SK-N-SH (cell line): ENCODE measurements at regions not wholly inside any gene's neighbourhood (a gene's known extent, or its start where the extent isn't known, plus 50 kb on each side); places are given as distances from the start of the nearest gene placed in this dataset.

ENCODE experiments used
- CTCF ChIP-seq: fragments of 200-600 bp; sonication (generic); IDR thresholded peaks from 2 replicates; pipeline ENCODE4 v1.6.1; 2017; ENCODE audit warnings: antibody characterized with exemption, mild to moderate bottlenecking, moderate library complexity
- JUND ChIP-seq: IDR thresholded peaks from 2 replicates; pipeline ENCODE4 v1.4.0; 2012
- MAX ChIP-seq: IDR thresholded peaks from 2 replicates; pipeline ENCODE4 v1.4.0; 2012; ENCODE audit warnings: low read depth
- TAF1 ChIP-seq: IDR thresholded peaks from 2 replicates; pipeline ENCODE4 v1.6.1; 2012; ENCODE audit warnings: low read depth, mild to moderate bottlenecking, low read length, moderate library complexity, borderline replicate concordance

GRCh38 chrX:122667667-122668066 is 516.4 kb upstream of the GRIA3 start:
- TF ChIP-seq MAX (no peak), TAF1 (no peak), CTCF (no peak), JUND (no peak)
